ENCODE measurements at regions not wholly inside any gene's neighbourhood (a gene's known extent, or its start where the extent isn't known, plus 50 kb on each side); places are given as distances from the start of the nearest gene placed in this dataset.
A peak's percentile ranks its signal among the peaks of the same experiment; 100 is the strongest.

DNA sequence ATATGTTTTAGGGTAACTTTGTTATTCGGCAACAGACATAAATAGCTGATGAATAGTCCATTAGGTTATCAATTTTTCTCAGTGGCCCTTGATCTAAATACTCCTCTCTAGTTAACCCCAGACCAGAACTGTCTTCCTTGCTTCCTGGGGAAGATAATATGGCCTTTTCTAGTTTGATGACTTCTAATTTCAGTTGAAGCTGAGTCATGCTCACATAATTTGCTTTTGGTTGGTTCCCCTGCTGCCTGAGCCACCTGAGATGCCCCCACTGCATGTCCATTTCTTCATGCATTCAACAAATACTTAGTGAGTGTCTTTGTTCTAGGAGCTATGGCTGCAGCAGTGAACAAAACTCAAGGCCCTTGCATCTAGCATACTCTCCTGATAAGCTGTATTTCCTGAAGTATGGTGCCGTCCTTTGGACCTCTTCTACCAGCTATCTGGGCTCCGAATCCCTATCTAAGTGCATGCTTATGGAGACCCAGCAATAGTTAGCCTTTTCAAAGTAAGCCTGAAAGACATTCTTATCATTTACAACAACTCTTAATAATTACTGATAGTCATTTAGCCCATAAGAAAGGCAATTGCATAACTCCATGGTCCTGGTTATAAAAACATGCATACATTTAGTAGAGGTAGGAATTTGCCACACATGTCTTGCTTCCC is 84.5 kb upstream of the SLC12A2 start:
- H3K79me2 ChIP-seq (ENCODE audit: low read length): no peaks in the 10 kb centered on the region
- no peak overlapping the region for H3K9ac ChIP-seq (ENCODE audit: low read length)
- no peaks in the 10 kb centered on the region for H3K27me3 ChIP-seq (ENCODE audit: low read depth, low read length)
- H3K27ac ChIP-seq (ENCODE audit: low read length): no peak overlapping the region
- peaks cover 12% of the 10 kb centered on the region for H3K4me1 ChIP-seq (ENCODE audit: low read length)
- TF ChIP-seq, protein P1, sequence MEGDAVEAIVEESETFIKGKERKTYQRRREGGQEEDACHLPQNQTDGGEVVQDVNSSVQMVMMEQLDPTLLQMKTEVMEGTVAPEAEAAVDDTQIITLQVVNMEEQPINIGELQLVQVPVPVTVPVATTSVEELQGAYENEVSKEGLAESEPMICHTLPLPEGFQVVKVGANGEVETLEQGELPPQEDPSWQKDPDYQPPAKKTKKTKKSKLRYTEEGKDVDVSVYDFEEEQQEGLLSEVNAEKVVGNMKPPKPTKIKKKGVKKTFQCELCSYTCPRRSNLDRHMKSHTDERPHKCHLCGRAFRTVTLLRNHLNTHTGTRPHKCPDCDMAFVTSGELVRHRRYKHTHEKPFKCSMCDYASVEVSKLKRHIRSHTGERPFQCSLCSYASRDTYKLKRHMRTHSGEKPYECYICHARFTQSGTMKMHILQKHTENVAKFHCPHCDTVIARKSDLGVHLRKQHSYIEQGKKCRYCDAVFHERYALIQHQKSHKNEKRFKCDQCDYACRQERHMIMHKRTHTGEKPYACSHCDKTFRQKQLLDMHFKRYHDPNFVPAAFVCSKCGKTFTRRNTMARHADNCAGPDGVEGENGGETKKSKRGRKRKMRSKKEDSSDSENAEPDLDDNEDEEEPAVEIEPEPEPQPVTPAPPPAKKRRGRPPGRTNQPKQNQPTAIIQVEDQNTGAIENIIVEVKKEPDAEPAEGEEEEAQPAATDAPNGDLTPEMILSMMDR (IDR thresholded peaks at IDR 0.05; ENCODE audit: low read depth, low read length): no peak
- no peak for TF ChIP-seq EZH2phosphoT487 (IDR thresholded peaks at IDR 0.05; ENCODE audit: low read depth)
- H3K9me3 ChIP-seq (ENCODE audit: insufficient read depth, low read length): no peaks in the 10 kb centered on the region
- H3K36me3 ChIP-seq (replicated peaks; ENCODE audit: low read depth, low read length): no peaks in the 10 kb centered on the region
- no peak overlapping the region for H3K4me3 ChIP-seq (ENCODE audit: low read length)
- no peak overlapping the region for H3K4me2 ChIP-seq (ENCODE audit: low read length)
- no peaks in the 10 kb centered on the region for H4K20me1 ChIP-seq (ENCODE audit: insufficient read depth, low read length)
- no peak overlapping the region for H2AFZ ChIP-seq (ENCODE audit: low read depth, low read length)

DNA sequence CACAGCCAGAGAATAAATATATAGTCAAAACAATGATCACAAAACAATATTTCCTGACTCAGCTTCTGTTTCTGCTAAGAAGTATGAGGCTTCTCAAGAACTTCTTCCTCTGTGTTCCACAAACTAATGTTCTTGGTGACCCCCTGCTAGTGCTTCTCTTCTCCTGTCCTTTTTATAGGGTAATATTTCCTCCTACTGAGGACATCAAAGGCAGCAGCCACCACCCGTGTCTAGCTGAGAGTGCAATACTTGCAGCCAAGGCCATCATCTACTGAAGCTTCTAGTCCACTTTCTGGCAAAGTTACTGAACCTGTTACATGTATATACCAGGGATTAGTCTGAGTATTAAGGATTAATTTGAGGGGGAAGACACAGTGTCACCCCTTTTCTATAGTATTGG is 83.7 kb upstream of the SLC12A2 start:
- Histone ChIP-seq H3K4me1 (ENCODE audit: low read length) (peaks cover 10% of the 10 kb centered on the region), H4K20me1 (ENCODE audit: insufficient read depth, low read length) (no peaks in the 10 kb centered on the region), H3K79me2 (ENCODE audit: low read length) (no peaks in the 10 kb centered on the region), H3K36me3 (replicated peaks; ENCODE audit: low read depth, low read length) (no peaks in the 10 kb centered on the region), H3K4me2 (ENCODE audit: low read length) (no peak overlapping the region), H2AFZ (ENCODE audit: low read depth, low read length) (no peak overlapping the region), H3K27me3 (ENCODE audit: low read depth, low read length) (no peaks in the 10 kb centered on the region), H3K9ac (ENCODE audit: low read length) (no peak overlapping the region), H3K27ac (ENCODE audit: low read length) (no peak overlapping the region), H3K4me3 (ENCODE audit: low read length) (no peak overlapping the region), H3K9me3 (ENCODE audit: insufficient read depth, low read length) (no peaks in the 10 kb centered on the region)
- TF ChIP-seq, protein P1 (IDR thresholded peaks at IDR 0.05; ENCODE audit: low read depth, low read length): no peak
- TF ChIP-seq EZH2phosphoT487 (IDR thresholded peaks at IDR 0.05; ENCODE audit: low read depth): no peak

- H3K9me3 ChIP-seq (ENCODE audit: insufficient read depth, low read length): no peaks in the 10 kb centered on the region
- no peak for TF ChIP-seq EZH2phosphoT487 (IDR thresholded peaks at IDR 0.05; ENCODE audit: low read depth)
- TF ChIP-seq, protein P1 (IDR thresholded peaks at IDR 0.05; ENCODE audit: low read depth, low read length): no peak
- H2AFZ ChIP-seq (ENCODE audit: low read depth, low read length): no peak overlapping the region
- H3K27me3 ChIP-seq (ENCODE audit: low read depth, low read length): no peaks in the 10 kb centered on the region
- H3K4me2 ChIP-seq (ENCODE audit: low read length): no peak overlapping the region
- H4K20me1 ChIP-seq (ENCODE audit: insufficient read depth, low read length): no peaks in the 10 kb centered on the region
- H3K79me2 ChIP-seq (ENCODE audit: low read length): no peaks in the 10 kb centered on the region
- no peak overlapping the region for H3K4me3 ChIP-seq (ENCODE audit: low read length)
- no peaks in the 10 kb centered on the region for H3K4me1 ChIP-seq (ENCODE audit: low read length)
- H3K36me3 ChIP-seq (replicated peaks; ENCODE audit: low read depth, low read length): no peaks in the 10 kb centered on the region
- no peak overlapping the region for H3K9ac ChIP-seq (ENCODE audit: low read length)
- no peak overlapping the region for H3K27ac ChIP-seq (ENCODE audit: low read length)
Observed at GRCh38 chr5:128002425-128002824, 81.1 kb upstream of the SLC12A2 start.

DNA sequence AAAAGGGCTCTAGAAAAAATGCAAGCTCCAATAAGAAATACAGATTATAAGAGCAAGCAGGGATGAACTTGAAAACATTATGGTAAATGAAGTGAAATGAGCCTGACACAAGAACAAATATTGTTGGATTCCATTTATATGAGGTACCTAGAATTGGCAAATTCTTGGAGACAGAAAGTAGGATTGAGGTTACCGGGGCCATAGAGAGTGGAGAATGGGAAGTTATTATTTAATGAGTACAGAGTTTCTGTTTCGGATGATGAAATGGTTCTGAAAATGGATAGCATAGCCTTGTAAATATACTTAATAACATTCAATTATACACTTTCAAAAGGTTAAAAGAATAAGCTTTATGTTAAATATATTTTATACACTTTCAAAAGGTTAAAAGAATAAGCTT is 75.6 kb upstream of the SLC12A2 start:
- no peaks in the 10 kb centered on the region for H4K20me1 ChIP-seq (ENCODE audit: insufficient read depth, low read length)
- no peak overlapping the region for H3K9ac ChIP-seq (ENCODE audit: low read length)
- no peaks in the 10 kb centered on the region for H3K27me3 ChIP-seq (ENCODE audit: low read depth, low read length)
- no peaks in the 10 kb centered on the region for H3K9me3 ChIP-seq (ENCODE audit: insufficient read depth, low read length)
- TF ChIP-seq EZH2phosphoT487 (IDR thresholded peaks at IDR 0.05; ENCODE audit: low read depth): no peak
- TF ChIP-seq, protein P1 (IDR thresholded peaks at IDR 0.05; ENCODE audit: low read depth, low read length): no peak
- no peak overlapping the region for H2AFZ ChIP-seq (ENCODE audit: low read depth, low read length)
- H3K79me2 ChIP-seq (ENCODE audit: low read length): no peaks in the 10 kb centered on the region
- H3K4me2 ChIP-seq (ENCODE audit: low read length): peak overlapping the region; percentile 12; the same call in 1 of the 2 replicates
- H3K4me1 ChIP-seq (ENCODE audit: low read length): peaks cover 12% of the 10 kb centered on the region
- no peak overlapping the region for H3K4me3 ChIP-seq (ENCODE audit: low read length)
- no peak overlapping the region for H3K27ac ChIP-seq (ENCODE audit: low read length)
- no peaks in the 10 kb centered on the region for H3K36me3 ChIP-seq (replicated peaks; ENCODE audit: low read depth, low read length)
